ENCODE measurements at regions not wholly inside any gene's neighbourhood (a gene's known extent, or its start where the extent isn't known, plus 50 kb on each side); places are given as distances from the start of the nearest gene placed in this dataset.
"Not testable (repeated sequence)": the region's sequence is repeated elsewhere in the genome, so short reads cannot be mapped to it uniquely, and the experiment has no call there.

- DNase-seq: no peak
Measured at GRCh38 chr1:222058249-222058648, 316.4 kb upstream of the DUSP10 start.

- peak; percentile 7 for DNase-seq
Measured at GRCh38 chr1:222057162-222057561, 315.3 kb upstream of the DUSP10 start.

GRCh38 chr1:222054416-222054815, 312.5 kb upstream of the DUSP10 start:
- no peak for DNase-seq

GRCh38 chr1:222053790-222054294, 312.0 kb upstream of the DUSP10 start:
- DNase-seq: no peak

- not testable (repeated sequence) for DNase-seq
Measured at GRCh38 chr1:222051311-222051710, 309.4 kb upstream of the DUSP10 start.

- not testable (repeated sequence) for DNase-seq
Measured at GRCh38 chr1:222049661-222050060, 307.8 kb upstream of the DUSP10 start.

GRCh38 chr1:222049176-222049575, 307.3 kb upstream of the DUSP10 start:
- DNase-seq: no peak

- DNase-seq: peak; percentile 17
Measured at GRCh38 chr1:222048094-222048595, 306.3 kb upstream of the DUSP10 start.

GRCh38 chr1:222047366-222047765, 305.5 kb upstream of the DUSP10 start:
- DNase-seq: no peak

GRCh38 chr1:222046684-222047263, 304.9 kb upstream of the DUSP10 start:
- DNase-seq: no peak

- DNase-seq: no peak
Measured at GRCh38 chr1:222045786-222046185, 303.9 kb upstream of the DUSP10 start.

GRCh38 chr1:222045236-222045635, 303.3 kb upstream of the DUSP10 start:
- DNase-seq: no peak

- DNase-seq: no peak
Measured at GRCh38 chr1:222043444-222044292, 301.8 kb upstream of the DUSP10 start.

- no peak for DNase-seq
Measured at GRCh38 chr1:222042120-222042519, 300.2 kb upstream of the DUSP10 start.

- DNase-seq: no peak
Measured at GRCh38 chr1:222040955-222041354, 299.1 kb upstream of the DUSP10 start.

- no peak for DNase-seq
Measured at GRCh38 chr1:222040121-222040805, 298.4 kb upstream of the DUSP10 start.

- DNase-seq: no peak
Measured at GRCh38 chr1:222038971-222039370, 297.1 kb upstream of the DUSP10 start.

GRCh38 chr1:222037720-222038119, 295.8 kb upstream of the DUSP10 start:
- DNase-seq: no peak

- no peak for DNase-seq
Measured at GRCh38 chr1:222034790-222035189, 292.9 kb upstream of the DUSP10 start.

- no peak for DNase-seq
Measured at GRCh38 chr1:222033450-222033849, 291.6 kb upstream of the DUSP10 start.

- DNase-seq: no peak
Measured at GRCh38 chr1:222031318-222031717, 289.4 kb upstream of the DUSP10 start.

- no peak for DNase-seq
Measured at GRCh38 chr1:222028676-222029075, 286.8 kb upstream of the DUSP10 start.

- DNase-seq: no peak
Measured at GRCh38 chr1:222028116-222028515, 286.2 kb upstream of the DUSP10 start.

GRCh38 chr1:222026280-222026679, 284.4 kb upstream of the DUSP10 start:
- no peak for DNase-seq
